GM10266 (cell line): ENCODE measurements at regions not wholly inside any gene's neighbourhood (a gene's known extent, or its start where the extent isn't known, plus 50 kb on each side); places are given as distances from the start of the nearest gene placed in this dataset.
"Not testable (repeated sequence)": the region's sequence is repeated elsewhere in the genome, so short reads cannot be mapped to it uniquely, and the experiment has no call there.

ENCODE experiments used
- DNase-seq: peaks from one replicate; pipeline ENCODE4 v3.0.0; 2012; ENCODE audit errors: extremely low spot score

GRCh38 chr2:90244902-90245765 is 1553.7 kb downstream of the RPIA start:
- not testable (repeated sequence) for DNase-seq

GRCh38 chr2:90248400-90248799 is 1556.9 kb downstream of the RPIA start:
- DNase-seq, result not testable (repeated sequence)

- DNase-seq, result not testable (repeated sequence)
Observed at GRCh38 chr2:90250350-90250749, 1558.9 kb downstream of the RPIA start.

DNA sequence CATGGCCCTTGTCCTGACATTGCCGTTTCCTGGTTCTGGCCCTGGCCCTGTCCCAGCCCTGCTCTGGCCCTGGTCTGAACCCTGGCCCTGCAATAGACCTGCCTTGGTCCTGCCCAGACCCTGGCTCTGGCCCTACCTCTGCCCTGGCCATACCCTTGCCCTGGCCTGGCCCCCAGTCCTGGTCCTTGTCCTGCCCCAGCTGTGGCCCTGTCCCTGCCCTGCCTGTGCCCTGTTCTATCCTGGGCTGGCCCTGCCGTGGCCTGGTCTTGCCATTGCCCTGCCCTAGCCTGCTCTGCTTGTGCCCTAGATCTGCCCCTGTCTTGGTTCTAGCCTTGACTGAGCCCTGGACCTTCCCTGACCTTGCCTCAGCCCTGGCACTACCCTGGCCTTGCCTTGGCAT is 1560.1 kb downstream of the RPIA start:
- not testable (repeated sequence) for DNase-seq

DNA sequence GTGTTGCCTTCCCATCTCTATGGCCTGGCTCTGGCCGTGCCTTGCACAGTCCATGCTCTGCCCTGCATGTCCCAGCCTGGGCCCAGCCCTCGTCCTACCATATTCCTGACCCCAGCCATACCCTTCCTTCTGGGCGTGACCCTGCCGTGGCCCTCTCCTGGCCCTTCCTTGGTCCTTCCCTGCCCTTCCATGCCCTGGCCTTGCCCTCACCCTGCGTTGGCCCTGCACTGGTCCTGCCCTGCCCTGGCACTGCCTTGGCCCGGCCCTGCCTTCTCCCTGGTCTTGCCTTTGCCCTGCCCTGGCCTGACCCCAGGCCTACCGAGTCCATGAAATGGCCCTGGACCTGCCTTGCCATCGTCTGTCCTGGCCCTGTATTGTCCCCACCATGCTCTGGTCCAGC is 1561.8 kb downstream of the RPIA start:
- not testable (repeated sequence) for DNase-seq

DNA sequence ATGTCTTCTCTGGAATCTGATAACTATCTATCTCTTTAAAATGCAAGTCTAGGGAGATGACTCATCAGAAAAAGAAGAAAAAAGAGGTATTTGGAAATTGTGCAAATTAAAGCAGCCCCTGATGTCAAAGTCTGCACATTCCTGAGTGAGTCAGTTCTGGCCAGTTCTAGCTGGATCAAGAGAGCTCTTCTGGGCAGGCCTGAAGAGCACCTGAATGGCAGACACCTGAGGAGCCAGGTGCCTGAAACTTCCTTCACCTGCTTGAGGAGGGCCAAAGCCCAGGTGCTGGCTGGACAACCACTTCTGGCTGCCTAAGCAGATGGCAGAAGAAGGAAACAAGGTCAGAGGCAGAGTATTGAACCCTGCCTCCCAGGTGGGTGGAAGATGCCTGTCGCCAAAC is 1575.4 kb downstream of the RPIA start:
- DNase-seq, result not testable (repeated sequence)

DNA sequence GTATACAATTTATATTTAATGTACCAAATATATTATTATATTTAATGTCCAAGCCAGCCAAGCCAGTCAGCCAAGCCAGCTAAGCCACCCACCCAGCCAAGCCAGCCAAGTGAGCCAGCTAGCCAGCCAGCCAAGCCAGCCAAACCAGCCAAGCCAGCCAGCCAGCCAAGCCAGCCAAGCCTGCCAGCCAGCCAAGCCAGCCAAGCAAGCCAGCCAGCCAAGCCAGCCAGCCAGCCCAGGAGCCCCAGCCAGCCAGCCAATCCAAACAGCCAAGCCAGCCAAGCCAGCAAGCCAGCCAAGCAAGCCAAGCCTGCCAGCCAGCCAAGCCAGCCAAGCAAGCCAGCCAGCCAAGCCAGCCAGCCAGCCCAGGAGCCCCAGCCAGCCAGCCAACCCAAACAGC is 1596.3 kb downstream of the RPIA start:
- DNase-seq, result not testable (repeated sequence)

DNA sequence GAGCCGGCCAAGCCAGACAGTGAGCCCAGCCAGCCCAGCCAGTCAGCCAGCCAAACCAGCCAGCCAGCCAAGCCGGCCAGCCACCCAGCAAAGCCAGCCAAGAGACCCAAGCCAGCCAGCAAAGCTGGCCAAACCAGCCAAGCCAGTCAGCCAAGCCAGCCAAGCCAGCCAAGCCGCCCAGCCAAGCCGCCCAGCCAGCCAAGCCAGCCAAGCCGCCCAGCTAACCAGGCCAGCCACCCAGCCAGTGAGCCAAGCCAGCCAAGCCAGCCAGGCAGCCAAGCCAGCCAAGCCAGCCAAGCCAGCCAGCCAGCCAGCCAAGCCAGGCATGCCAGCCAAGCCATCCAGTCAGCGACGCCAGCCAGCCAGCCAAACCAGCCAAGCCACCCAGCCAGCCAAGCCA is 1596.9 kb downstream of the RPIA start:
- not testable (repeated sequence) for DNase-seq

DNA sequence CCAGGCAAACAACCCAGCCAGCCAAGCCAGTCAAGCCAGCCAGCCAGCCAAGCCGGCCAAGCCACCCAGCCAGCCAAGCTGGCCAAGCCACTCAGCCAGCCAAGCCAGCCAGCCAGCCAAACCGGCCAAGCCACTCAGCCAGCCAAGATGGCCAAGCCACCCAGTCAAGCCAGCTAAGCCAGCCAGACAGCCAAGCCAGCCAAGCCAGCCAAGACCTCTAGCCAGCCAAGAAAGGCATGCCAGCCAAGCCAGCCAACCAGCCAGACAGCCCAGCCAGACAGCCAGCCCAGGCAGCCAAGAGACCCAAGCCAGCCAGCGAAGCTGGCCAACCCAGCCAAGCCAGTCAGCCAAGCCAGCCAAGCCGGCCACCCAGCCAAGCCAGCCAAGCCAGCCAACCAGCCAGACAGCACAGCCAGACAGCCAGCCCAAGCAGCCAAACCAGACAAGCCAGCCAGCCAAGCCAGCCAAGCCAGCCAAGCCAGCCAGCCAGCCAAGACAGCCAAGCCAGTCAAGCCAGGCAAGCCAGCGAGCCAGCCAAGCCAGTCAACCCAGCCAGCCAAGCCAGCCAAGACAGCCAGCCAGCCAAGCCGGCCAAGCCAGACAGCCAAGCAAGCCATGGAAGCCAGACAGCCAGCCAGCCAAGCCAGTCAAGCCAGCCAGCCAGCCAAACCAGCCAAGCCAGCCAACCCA is 1598.0 kb downstream of the RPIA start:
- not testable (repeated sequence) for DNase-seq

DNA sequence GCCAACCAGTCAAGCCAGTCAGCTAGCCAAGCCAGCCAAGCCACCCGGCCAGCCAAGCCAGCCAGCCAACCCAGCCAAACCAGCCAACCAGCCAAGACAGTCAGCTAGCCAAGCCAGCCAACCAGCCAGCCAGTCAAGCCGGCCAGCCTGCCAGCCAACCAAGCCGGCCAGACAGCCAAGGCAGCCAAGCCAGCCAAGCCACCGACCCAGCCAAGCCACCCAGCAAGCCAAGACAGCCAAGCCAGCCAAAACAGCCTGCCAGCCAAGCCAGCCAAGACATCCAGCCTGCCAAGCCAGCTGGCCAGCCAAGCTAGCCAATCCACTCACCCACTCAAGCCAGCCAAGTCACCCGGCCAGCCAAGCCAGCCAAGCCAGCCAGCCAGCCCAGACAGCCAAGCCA is 1599.2 kb downstream of the RPIA start:
- DNase-seq, result not testable (repeated sequence)

- not testable (repeated sequence) for DNase-seq
Observed at GRCh38 chr2:90291168-90291883, 1599.9 kb downstream of the RPIA start.

- DNase-seq, result not testable (repeated sequence)
Observed at GRCh38 chr2:90291934-90292333, 1600.5 kb downstream of the RPIA start.

- not testable (repeated sequence) for DNase-seq
Observed at GRCh38 chr2:90292451-90292850, 1601.0 kb downstream of the RPIA start.

GRCh38 chr2:90293224-90293623 is 1601.8 kb downstream of the RPIA start:
- DNase-seq, result not testable (repeated sequence)

- not testable (repeated sequence) for DNase-seq
Observed at GRCh38 chr2:90293806-90294205, 1602.3 kb downstream of the RPIA start.

DNA sequence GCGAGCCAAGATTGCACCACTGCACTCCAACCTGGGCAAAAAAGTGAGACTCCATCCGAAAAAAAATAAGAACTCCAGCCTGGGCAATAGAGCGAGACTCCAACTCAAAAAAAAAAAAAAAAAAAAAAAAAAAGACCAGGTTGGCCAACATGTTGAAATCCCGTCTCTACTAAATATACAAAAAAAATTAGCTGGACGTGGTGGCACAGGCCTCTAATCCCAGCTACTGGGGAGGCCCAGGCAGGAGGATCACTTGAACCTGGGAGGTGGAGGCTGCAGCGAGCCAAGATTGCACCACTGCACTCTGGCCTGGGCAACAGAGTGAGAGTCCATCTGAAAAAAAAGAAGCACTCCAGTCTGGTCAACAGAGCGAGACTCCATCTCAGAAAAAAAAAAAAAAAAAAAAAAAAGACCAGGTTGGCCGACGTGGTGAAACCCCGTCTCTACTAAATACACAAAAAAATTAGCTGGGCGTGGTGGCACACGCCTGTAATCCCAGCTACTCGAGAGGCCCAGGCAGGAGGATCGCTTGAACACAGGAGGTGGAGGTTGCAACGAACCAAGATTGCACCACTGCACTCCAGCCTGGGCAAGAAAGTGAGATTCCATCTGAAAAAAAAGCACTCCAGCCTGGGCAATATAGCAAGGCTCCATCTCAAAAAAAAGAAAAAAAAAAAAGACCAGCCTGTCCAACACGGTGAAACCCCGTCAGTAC is 1603.7 kb downstream of the RPIA start:
- DNase-seq, result not testable (repeated sequence)

DNA sequence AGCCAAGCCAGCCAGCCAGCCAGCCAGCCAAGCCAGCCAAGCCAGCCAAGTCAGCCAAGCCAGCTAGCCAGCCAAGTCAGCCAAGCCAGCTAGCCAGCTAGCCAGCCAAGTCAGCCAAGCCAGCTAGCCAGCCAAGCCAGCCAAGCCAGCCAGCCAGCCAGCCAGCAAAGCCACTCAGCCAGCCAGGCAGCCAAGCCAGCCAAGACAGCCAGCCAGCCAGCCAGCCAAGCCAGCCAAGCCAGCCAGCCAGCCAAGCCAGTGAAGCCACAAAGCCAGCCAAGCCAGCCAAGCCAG is 1605.0 kb downstream of the RPIA start:
- DNase-seq, result not testable (repeated sequence)

- not testable (repeated sequence) for DNase-seq
Observed at GRCh38 chr2:90297701-90298100, 1606.2 kb downstream of the RPIA start.

GRCh38 chr2:90298126-90298755 is 1606.8 kb downstream of the RPIA start:
- not testable (repeated sequence) for DNase-seq

- DNase-seq, result not testable (repeated sequence)
Observed at GRCh38 chr2:90298983-90299382, 1607.5 kb downstream of the RPIA start.

DNA sequence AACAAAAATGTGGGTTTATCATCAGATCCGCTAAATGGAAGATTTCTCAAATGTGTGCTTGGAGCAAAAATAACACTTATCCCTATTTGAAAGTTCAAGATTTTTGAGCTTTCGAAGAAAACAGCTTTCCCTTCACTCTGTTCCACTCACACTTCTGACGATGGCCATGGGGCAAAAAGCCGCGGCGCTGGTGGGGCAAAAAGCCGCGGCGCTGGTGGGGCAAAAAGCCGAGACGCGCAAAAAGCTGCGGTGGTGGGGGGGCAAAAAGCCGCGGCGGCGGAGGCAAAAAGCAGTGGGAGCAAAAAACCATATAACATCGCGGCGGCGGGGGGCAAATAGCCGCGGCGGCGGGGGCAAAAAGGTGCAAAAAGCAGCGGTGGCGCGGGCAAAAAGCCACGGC is 1631.5 kb downstream of the RPIA start:
- not testable (repeated sequence) for DNase-seq
